ENCODE measurements at regions not wholly inside any gene's neighbourhood (a gene's known extent, or its start where the extent isn't known, plus 50 kb on each side); places are given as distances from the start of the nearest gene placed in this dataset.

- Histone ChIP-seq H3K27me3 (ENCODE audit: control insufficient read depth in 4 of 4, insufficient read depth in 4 of 4, low read length in 3 of 4) (no peaks in the 10 kb centered on the region), H3K9ac (ENCODE audit: low read depth in 1 of 2, low read length in 2 of 2) (no peak overlapping the region), H3K27ac (ENCODE audit: low read depth in 1 of 2, low read length in 2 of 2) (no peak overlapping the region), H3K4me3 (ENCODE audit: low read depth in 1 of 3, low read length in 3 of 3) (no peak overlapping the region), H3K9me3 (ENCODE audit: control insufficient read depth in 4 of 4, low read length in 3 of 4) (no peaks in the 10 kb centered on the region), H3K36me3 (ENCODE audit: control insufficient read depth in 4 of 4, insufficient read depth in 3 of 4, low read depth in 1 of 4, low read length in 3 of 4) (no peaks in the 10 kb centered on the region), H3K4me1 (ENCODE audit: control insufficient read depth in 4 of 4, insufficient read depth in 4 of 4, low read length in 3 of 4) (no peaks in the 10 kb centered on the region)
- no peak for TF ChIP-seq GABPA (IDR thresholded peaks at IDR 0.05 in 1 of 2, conservative IDR thresholded peaks at IDR 0.05 in 1 of 2)
- no peak for TF ChIP-seq EGR1 (IDR thresholded peaks at IDR 0.05; ENCODE audit: low read depth in 2 of 2)
- no peak for TF ChIP-seq SP1 (IDR thresholded peaks at IDR 0.05)
- no peak for TF ChIP-seq ATF3 (IDR thresholded peaks at IDR 0.05)
- no peak for TF ChIP-seq CTCF (IDR thresholded peaks at IDR 0.05; ENCODE audit: low read depth, low read length, missing input control)
- TF ChIP-seq RXRA (IDR thresholded peaks at IDR 0.05): no peak
- no peak for TF ChIP-seq JUND (IDR thresholded peaks at IDR 0.05)
- no peak for TF ChIP-seq HNF4G (IDR thresholded peaks at IDR 0.05)
- no peak for TF ChIP-seq NR2F2 (IDR thresholded peaks at IDR 0.05)
- no peak for TF ChIP-seq FOXA2 (IDR thresholded peaks at IDR 0.05)
- no peak for TF ChIP-seq RAD21 (IDR thresholded peaks at IDR 0.05)
- TF ChIP-seq FOXA1 (IDR thresholded peaks at IDR 0.05): no peak
- 86% methylated on average over 8 of the region's 8 CpGs for WGBS
- no peak for DNase-seq (ENCODE audit: low spot score)
Observed at GRCh38 chr3:14016900-14017475, 107.7 kb downstream of the CHCHD4 start.

- no peak for DNase-seq (ENCODE audit: low spot score)
- H3K4me1 ChIP-seq (ENCODE audit: control insufficient read depth in 4 of 4, insufficient read depth in 4 of 4, low read length in 3 of 4): no peaks in the 10 kb centered on the region
- no peak overlapping the region for H3K9ac ChIP-seq (ENCODE audit: low read depth in 1 of 2, low read length in 2 of 2)
- no peak overlapping the region for H3K4me3 ChIP-seq (ENCODE audit: low read depth in 1 of 3, low read length in 3 of 3)
- no peaks in the 10 kb centered on the region for H3K9me3 ChIP-seq (ENCODE audit: control insufficient read depth in 4 of 4, low read length in 3 of 4)
- H3K27me3 ChIP-seq (ENCODE audit: control insufficient read depth in 4 of 4, insufficient read depth in 4 of 4, low read length in 3 of 4): no peaks in the 10 kb centered on the region
- TF ChIP-seq TAF1 (conservative IDR thresholded peaks at IDR 0.05) (no peak), EGR1 (IDR thresholded peaks at IDR 0.05; ENCODE audit: low read depth in 2 of 2) (no peak), HNF4G (IDR thresholded peaks at IDR 0.05) (no peak), MAX (IDR thresholded peaks at IDR 0.05) (no peak), ZBTB33 (IDR thresholded peaks at IDR 0.05) (no peak), SP1 (IDR thresholded peaks at IDR 0.05) (no peak), GABPA (IDR thresholded peaks at IDR 0.05 in 1 of 2, conservative IDR thresholded peaks at IDR 0.05 in 1 of 2) (no peak), RAD21 (IDR thresholded peaks at IDR 0.05) (no peak), HNF4A (conservative IDR thresholded peaks at IDR 0.05) (no peak), CTCF (IDR thresholded peaks at IDR 0.05; ENCODE audit: low read depth, low read length, missing input control) (no peak), RXRA (IDR thresholded peaks at IDR 0.05) (no peak), ATF3 (IDR thresholded peaks at IDR 0.05) (no peak), FOXA2 (IDR thresholded peaks at IDR 0.05) (no peak), NR2F2 (IDR thresholded peaks at IDR 0.05) (no peak), FOXA1 (IDR thresholded peaks at IDR 0.05) (no peak), YY1 (IDR thresholded peaks at IDR 0.05) (no peak), JUND (IDR thresholded peaks at IDR 0.05) (no peak), REST (IDR thresholded peaks at IDR 0.05) (no peak)
- WGBS: 78% methylated on average over 4 of the region's 4 CpGs
- H3K27ac ChIP-seq (ENCODE audit: low read depth in 1 of 2, low read length in 2 of 2): no peak overlapping the region
- no peaks in the 10 kb centered on the region for H3K36me3 ChIP-seq (ENCODE audit: control insufficient read depth in 4 of 4, insufficient read depth in 3 of 4, low read depth in 1 of 4, low read length in 3 of 4)
Observed at GRCh38 chr3:14007006-14007405, 117.7 kb downstream of the CHCHD4 start.
